Ascending aorta (tissue), 2 donors: ENCODE measurements at regions not wholly inside any gene's neighbourhood (a gene's known extent, or its start where the extent isn't known, plus 50 kb on each side); places are given as distances from the start of the nearest gene placed in this dataset.
A peak's percentile ranks its signal among the peaks of the same experiment; 100 is the strongest.

Experiments
- DNase-seq, 2 donors: peaks; one replicate each; pipeline ENCODE4 v3.0.0-alpha.2; 2019; ENCODE audit warnings: low spot score in 2 of 2
- H3K27ac ChIP-seq, 2 donors: fragments of 200-600 bp; sonication (generic); one replicate each; pipeline ENCODE4 v1.5.1; 2016 to 2017; ENCODE audit warnings: mild to moderate bottlenecking in 1 of 2
- H3K27me3 ChIP-seq: fragments of 200-600 bp; sonication (generic); one replicate; pipeline ENCODE4 v1.5.1; 2017
- H3K36me3 ChIP-seq, 2 donors: fragments of 200-600 bp; sonication (generic); one replicate each; pipeline ENCODE4 v1.5.1; 2016
- H3K4me1 ChIP-seq, 2 donors: fragments of 200-600 bp; sonication (generic); one replicate each; pipeline ENCODE4 v1.5.1; 2016 to 2017; ENCODE audit warnings: mild to moderate bottlenecking in 1 of 2
- H3K4me3 ChIP-seq, 2 donors: fragments of 200-600 bp; sonication (generic); one replicate each; pipeline ENCODE4 v1.5.1; 2016 to 2017; ENCODE audit warnings: mild to moderate bottlenecking in 1 of 2
- H3K9me3 ChIP-seq, 2 donors: fragments of 200-600 bp; sonication (generic); one replicate each; pipeline ENCODE4 v1.5.1; 2016
- CTCF ChIP-seq, 3 experiments: fragments of 200-600 bp in 2 of 3; fragments of 450-650 bp in 1 of 3; sonication (generic) in 2 of 3; IDR thresholded peaks; one replicate each; pipeline ENCODE4 v1.5.1; 2016 to 2019; ENCODE audit warnings: antibody characterized with exemption in 3 of 3, mild to moderate bottlenecking in 1 of 3, moderate library complexity in 1 of 3
- intact Hi-C: fragments of 100-400 bp; cut with DNase I; formaldehyde crosslinking; loops from one replicate; pipeline ENCODE4 v1.15.1; 2023

- intact Hi-C loops, result no loop called here
Measured at GRCh38 chr14:76708771-76709170, 52.5 kb upstream of the VASH1 start.

GRCh38 chr14:76710056-76711010 is 50.9 kb upstream of the VASH1 start:
- peak in 1 of 2 donors; percentile 57 for DNase-seq
- Histone ChIP-seq H3K9me3 (no peaks in the 10 kb centered on the region), H3K4me1 (no peaks in the 10 kb centered on the region), H3K27me3 (no peaks in the 10 kb centered on the region), H3K27ac (no peak overlapping the region), H3K36me3 (no peaks in the 10 kb centered on the region), H3K4me3 (no peak overlapping the region)
- intact Hi-C loops, result loop anchor here (1.0 to 5.0 kb wide), 3 partner anchors 52 to 100 kb away; partner anchors contain the start of gene VASH1
- TF ChIP-seq CTCF (IDR thresholded peaks at IDR 0.05), result peak; percentile 62 to 70 (median 66)

More at GRCh38 chr14:76708771-76709170, 52.5 kb upstream of the VASH1 start:
- no peaks in the 10 kb centered on the region for H3K9me3 ChIP-seq
- no peaks in the 10 kb centered on the region for H3K36me3 ChIP-seq
- no peak overlapping the region for H3K4me3 ChIP-seq
- TF ChIP-seq CTCF (IDR thresholded peaks at IDR 0.05), result no peak
- peaks cover 0 to 3% of the 10 kb centered on the region in 2 donors for H3K4me1 ChIP-seq
- peak in 1 of 2 donors; percentile 52 for DNase-seq
- H3K27me3 ChIP-seq, result no peaks in the 10 kb centered on the region
- H3K27ac ChIP-seq, result no peak overlapping the region
